ENCODE measurements at regions not wholly inside any gene's neighbourhood (a gene's known extent, or its start where the extent isn't known, plus 50 kb on each side); places are given as distances from the start of the nearest gene placed in this dataset.

DNA sequence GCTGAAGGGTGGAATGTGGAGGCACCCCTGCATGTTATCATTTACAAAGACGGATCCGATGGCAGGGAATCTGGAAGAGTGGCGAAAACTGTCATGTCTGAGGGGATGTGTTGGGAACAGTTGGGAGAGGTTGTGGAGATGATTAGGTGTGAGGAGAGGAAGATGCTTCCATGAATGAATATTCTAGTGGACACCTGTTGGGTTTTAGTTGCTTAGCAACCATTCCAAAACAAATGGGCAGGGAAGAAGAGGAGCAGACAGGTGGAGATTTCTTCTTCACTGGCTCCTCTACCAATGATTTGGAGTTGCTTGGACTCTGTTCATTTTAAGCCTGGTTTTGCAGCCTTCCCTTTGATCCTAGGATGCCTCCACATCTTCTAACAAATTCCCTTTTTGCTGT, 465.3 kb upstream of the CLINT1 start:
- no peak for DNase-seq

DNA sequence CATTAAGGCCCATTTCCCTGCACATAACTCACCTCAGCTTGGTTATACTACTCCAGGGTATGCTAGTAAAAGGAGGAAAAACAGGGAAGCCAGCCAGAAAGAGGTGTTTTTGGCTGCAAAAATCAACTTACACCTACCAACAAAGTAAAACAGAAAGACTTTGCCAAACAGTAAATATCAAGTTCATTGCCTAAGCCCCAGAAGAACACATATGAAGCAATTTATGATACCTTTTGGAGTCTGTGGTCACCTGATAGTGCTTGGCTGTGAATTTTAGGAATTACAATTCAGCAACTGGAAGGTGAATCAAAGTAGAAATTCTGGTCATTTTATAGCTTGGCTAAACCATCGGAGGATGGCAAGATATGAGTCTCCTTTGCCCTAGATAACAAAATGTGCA, 463.7 kb upstream of the CLINT1 start:
- no peak for DNase-seq

DNA sequence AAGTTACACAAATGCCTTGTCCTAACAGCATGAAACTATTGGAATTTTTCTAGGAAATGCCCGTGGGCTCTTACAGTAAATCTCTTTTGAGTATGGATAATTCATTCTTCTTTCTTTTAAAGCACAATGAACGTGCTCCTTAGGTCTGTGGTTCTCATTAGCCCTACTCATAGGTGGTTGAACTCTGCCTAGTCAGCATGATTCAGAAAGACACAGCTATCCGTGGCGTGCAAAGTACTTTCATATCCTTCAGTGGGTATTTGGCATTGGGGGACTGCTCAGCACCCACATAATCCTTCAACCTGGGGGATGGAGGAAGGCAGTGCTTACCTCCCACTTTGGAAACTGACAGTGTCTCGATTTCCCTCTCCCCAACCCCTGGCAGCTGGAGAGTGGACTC, 462.0 kb upstream of the CLINT1 start:
- no peak for DNase-seq

DNA sequence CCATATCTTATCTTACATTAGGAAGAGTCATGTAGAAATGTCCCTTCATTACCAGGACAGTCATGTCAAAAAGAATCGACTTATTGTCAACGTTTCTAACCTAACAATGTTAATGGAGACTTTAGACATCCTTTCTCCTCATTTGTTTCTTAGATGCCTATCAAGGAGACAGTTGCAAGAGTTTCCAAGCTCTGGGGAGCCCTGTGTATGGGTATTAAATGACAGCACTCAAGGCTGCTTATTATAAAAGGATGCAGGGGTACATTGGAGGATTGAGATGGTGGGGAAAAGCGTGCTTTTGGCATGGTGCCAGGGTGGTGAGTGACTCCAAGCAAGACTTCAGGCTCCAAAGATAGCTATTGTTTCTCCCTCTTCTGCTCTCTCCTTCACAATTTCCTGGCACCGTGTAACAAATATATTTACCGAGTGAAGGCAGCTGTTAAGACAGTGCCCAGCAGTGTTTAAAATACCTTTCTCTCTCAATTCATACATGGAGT, 461.3 kb upstream of the CLINT1 start:
- no peak for DNase-seq

DNA sequence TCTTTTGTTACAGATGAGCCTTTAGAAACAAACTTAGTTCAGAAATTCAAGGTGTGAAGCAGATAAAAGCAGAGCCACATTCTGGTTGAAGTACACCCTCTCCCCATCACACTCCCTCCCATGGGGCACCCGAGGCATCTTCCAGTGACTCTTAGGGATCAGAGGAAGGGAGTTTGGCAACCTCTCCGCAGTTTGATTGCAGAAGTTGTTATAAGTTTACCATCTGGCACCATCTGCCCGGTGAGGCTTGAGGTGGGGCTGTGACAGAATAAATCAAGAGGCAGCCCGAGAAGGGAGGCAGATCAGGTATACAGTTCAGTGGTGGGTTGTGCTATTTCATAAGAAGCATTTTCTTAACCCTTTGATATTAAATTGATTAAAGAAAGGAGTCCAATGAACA, 458.6 kb upstream of the CLINT1 start:
- DNase-seq = no peak

DNA sequence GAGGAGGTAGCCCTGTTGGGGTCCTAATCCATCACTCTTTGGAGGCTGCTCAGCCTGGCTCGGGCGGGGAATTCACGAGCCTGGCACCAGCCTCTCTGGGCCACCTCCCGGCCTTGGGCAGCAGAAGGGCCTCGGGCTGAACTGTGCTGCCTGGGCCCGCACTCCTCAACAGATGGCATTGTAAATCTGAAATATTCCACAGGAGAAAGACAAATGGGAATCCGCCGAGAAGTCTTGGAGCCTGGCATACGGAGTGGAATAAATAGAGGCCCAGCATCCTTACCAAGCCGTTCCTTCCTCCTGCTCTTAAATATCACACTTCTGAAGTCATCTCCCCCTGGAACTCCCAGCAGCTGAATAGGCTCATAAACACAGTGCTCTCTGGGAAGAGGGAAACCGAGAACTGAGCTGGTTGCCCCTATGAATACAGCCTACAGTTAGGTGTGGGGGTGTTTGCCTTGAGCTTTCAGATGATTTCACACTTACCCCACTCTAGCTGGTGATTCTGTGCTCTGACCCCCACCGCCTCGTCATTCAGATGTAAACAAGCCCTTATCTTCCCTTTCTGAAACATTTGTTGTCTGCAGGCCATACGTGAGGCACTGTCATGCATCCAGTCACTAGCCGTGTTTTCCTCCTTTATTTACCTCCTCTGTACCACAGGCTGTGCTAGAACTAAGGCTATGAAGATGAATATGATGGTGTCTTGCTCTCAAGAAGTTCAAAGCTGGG, 455.0 kb upstream of the CLINT1 start:
- DNase-seq = no peak

DNA sequence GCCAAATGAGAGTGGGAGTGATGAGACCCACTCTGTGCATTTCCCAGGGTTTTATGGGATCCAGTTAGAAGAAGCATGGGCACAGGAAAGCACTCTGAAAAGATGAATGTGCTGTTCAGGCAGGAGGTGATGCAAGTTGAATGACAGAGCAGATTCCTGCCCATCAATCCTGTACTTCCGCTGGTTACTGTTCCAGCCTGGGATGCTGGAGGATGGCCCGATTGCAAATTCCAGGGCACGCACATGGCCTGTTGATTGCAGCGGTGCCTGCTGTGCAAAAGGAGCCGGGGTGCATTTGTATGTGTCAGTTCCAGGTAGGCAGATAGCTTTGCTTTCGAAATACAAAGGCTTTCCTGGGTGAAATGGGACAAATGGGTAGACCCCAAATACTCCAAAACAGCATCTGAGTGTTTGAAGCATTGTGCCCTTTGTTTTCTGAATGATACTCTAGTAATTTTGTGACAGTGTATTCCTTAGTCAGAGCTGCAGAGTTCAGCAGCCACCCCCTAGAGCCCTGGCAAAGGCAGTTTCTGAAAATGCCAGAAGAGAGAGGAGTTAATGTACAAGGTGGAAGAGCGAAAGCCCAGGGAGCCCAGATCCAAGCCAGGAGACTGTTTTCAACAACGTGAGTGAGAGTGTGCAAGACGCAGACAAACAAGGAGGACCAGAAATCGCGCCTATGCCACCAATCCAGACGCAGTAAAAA, 454.2 kb upstream of the CLINT1 start:
- no peak for DNase-seq

DNA sequence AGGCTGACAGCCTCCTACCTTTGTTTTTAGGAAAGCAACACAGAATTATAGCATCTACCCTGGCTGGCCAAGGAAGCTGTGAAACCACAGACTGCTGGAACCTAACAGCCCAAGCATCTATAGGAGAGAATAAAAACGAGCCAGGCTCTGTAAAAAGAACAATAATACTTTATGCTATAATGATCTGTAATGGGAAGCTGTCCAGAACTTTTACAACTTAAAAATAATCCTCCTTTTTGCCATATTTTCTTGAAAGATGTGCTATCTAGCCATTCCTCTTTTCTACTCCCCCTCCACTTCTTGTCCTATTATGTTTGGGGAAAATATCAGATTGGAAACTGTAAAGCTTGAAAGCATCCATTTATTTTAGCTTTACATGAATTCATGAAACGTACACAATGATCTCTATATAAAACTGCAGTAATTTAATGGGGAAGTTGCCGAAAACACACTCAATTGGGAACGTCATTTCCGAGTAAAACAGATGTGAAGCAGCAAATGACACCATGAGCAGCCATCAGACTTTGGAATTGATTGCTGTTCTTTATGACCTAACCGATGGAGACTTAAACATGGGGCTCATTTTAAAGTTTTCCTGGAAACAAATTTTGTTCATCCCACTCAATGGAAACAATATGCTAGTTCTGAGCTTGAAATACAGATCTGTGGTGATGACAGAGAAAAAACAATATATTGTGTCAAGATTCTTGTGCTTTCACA, 450.3 kb upstream of the CLINT1 start:
- no peak for DNase-seq

DNA sequence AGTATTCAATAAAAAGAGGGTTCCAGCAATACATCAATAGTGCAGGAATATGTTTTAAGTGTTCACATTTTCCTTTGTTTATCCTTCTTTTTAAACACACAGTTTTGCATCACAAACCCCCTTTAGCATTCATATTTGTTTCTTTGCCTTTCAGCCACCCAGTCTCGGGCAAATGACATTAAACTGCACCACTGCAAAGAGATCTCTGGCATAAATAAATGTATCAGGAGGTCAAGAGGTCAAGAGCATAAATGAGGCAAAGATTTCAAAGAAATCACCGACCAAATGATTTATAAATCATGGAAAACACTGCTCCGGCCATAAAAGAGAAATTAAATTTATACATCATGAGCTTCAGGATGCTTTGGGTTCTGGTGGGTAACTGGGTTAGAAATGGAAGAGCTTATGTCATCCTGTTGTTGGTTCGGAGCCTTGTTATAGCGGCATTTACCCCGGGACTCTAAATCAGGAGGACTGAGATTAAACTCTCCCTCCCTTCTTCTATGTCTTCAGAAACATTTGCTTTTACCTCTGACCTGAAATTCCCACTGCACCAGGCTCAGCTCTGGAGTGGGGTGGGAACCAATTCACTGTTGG, 449.6 kb upstream of the CLINT1 start:
- no peak for DNase-seq

DNA sequence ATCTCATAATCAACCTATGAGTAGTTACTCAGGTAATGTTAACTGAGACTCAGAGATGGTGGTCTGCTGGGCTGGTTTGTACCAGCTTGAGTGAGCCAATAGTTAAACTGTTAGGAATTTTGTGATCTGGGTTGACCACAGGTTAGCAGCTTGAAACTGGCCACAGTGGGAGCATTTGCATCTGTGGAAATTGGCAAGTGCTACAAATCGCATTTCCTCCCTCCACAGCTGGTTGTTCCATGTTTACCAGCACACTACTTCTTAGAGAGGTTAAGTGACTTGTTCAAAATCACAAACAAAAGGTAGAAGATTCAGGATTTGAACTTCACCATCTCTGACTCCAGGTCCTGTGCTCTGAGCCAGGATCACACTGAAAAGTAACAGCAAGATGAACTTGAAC, 446.9 kb upstream of the CLINT1 start:
- DNase-seq = no peak

DNA sequence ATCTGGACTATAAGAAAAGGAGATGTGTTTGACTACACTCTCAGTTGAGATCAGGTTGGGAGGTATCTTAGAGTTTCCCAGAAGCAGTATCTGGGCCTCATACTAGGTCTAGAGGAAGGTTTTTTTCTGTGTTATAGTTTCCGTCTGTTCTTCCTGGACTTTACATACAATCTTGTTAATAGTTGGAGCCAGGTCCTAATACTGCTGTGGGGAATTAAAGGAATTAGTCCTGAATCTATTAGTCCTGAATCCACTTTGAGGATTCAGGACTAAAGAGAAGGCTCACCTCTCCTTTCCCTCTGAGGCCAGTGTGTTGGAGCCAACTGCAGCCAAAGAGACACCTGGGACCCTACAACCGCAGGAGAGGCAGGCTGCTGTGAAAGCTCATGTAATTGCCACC, 445.7 kb upstream of the CLINT1 start:
- DNase-seq = no peak

DNA sequence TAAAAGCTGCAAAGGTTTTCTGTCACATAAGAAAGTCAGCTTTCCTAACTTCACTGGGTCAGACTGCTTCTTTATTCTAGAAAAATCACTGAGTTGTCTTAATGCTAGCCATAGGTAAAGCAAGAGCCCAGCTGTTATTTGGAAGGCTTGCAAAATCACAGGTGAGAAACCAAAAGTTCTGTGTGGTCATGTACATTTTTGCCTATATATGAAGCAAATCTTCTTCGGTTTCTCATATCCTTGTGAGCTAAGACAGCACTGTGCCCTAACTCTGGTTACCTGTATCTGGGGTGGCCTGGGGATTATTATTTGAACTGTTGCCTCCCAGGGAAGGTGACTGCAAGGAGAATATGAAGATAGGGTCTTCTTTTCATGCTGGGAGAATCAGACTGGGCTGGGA, 444.9 kb upstream of the CLINT1 start:
- no peak for DNase-seq

DNA sequence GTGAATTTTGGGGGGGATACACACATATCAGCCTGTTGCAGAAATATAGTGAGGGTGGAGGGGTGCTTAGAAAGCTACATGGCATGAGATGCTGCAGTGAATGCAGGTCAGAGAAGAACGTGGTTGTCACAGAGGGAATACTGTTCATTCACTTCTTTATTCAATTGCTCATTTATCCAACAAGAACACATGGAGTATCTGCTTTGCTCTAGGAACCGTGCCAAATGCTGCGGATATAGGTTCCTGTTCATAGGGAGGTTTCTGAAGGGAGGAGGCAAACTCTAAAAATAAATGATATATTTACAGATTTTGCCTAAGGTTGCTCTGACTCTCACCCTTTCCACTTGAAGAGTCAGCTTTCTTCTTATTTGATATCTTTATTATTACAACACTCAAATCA, 444.3 kb upstream of the CLINT1 start:
- no peak for DNase-seq

DNA sequence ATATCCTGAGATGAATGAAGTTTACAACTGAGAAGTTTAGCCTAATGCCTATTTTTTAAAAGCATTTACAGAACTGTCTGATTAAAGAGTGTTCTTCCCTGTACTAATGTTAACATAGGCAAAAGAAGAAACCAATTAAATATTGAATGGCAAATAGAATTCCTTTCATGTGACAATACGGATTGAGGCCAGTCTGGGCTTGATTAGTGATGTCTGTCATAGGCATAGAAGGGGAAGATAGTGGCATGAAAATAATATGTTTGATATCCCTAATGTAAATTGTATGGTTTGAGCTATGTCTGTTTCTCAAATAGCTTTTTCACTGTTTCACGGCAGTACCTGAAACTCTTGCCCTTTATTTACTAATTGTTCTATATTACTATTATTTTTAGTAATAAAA, 443.1 kb upstream of the CLINT1 start:
- DNase-seq = no peak

DNA sequence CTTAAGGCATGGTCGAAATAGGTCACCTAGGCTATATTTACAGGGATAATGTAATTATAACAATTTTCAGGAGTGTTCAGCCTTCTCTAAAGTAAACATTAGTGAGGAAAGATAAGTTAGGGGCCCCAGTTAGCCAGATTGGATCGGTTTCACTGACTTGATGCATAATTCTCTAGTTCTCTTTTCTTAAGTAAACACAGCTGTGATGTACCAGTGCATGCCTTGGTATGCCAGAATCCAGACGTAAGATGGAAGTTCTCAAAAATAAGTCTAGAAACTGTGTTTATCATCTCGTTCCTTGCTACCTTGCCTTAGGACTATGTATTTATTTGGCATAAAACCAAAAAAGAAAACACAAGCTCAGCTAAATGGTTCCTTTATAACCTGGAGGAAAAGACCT, 442.2 kb upstream of the CLINT1 start:
- DNase-seq = no peak

DNA sequence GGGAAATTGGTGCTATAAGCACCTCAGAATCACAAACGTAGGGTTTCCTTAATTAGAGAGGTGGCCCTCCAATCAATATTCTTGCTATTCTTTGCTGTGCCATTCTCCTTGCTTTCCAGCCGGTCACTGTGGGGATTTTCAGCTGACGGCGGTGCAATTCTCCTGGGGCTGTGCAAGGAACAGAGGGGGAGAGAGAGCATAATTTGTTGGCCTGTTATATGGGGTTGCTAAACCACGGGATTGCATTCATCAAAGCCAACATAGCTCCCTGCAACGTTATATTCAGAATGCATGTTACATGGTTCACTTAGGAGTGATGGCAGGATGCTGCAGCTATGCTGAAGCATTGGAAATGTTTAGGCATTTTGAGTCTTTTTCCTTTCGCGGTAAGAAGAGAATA, 441.3 kb upstream of the CLINT1 start:
- DNase-seq = no peak

DNA sequence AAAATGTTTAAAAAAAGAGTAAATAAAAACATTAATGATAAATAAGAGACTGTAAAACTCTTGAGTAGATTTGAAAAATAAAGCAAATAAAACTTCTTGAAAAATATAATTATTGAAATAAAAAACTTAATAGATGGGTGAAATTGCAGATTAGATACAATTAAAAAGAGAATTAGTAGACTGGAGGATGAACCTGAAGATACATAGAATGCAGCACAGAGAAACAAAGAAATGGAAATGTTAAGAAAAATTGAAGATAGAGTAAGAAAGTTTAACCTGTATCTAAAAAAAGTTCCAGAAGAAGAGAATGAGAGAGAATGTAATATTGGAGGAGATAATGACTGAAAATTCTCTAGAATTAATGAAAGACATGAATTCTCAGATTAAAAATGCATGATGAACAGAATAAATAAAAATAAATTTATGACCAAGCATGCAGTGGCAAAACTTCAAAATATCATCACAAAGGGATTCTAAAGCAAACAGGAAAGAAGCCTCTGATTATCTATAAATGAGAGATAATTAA, 438.1 kb upstream of the CLINT1 start:
- no peak for DNase-seq

DNA sequence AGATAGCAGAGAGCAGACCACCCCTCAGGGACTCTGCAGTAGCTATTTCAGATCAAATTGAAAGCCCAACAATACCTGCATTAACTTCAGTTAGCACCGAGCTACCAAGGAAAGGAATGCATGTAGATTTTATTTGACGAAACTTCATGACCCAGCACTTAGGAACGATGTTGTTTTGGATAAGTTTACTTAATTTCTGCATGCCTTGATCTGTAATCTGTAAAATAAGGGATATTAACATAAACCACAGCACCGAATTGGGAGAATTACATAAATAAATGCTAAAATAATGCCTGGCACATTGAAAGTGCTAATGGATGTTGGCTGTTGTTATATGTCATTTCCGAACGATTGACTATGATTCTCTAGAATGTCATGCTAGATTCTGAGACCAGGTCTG, 435.8 kb upstream of the CLINT1 start:
- DNase-seq = no peak

DNA sequence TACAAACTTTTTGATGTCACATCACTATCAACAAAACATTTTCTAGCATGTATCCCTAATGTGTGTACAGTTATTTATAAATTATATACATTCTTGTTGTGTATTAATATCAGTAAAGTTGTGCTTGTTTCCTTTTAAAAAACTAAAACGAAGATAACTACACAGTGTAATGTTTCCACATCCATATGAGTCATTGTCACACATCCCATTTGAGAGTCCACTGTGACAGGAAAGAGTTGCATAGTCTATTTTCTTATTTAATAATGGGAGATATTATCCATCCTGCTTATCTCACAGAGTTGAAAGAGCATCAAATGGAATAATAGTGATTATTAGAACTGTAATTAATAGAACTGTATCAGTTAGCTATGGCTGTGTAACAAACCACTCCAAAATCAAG, 434.0 kb upstream of the CLINT1 start:
- no peak for DNase-seq

DNA sequence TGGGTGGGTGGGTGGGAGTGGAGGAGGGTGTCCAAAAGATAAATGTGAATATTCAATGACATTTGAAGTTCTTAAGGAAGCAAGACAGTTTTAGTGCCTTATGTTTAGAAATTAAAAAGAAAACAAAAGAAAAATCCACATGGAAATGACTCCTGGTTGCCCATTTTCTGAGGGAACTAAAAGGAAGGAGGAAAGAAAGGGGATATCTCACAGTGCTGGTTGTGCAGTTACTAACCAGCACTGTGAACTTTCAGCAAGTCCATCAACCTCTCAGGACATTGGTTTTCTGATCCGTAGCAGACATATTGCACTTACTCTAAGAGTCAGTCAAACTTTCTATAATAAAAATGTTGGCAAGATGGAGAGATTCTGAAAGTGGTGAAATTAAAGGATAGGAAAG, 431.0 kb upstream of the CLINT1 start:
- no peak for DNase-seq

DNA sequence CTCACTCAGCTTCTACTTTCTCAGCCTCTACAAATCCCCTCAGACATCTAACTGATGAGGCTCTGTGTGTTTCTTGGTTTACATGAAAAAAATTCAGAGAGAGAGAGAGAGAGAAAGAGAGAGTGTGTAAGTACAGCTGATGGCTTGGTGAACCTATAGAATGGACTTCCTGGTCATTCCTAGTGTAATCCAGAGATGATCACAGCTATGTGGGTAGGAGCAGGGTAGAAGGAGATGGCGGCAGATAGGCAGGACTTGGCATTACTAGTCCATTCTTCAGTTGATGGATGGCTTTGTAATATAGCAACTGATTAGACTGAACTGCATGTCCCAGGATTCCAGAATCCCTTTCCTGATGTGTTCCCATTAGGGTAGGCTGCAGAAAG, 429.3 kb upstream of the CLINT1 start:
- no peak for DNase-seq

DNA sequence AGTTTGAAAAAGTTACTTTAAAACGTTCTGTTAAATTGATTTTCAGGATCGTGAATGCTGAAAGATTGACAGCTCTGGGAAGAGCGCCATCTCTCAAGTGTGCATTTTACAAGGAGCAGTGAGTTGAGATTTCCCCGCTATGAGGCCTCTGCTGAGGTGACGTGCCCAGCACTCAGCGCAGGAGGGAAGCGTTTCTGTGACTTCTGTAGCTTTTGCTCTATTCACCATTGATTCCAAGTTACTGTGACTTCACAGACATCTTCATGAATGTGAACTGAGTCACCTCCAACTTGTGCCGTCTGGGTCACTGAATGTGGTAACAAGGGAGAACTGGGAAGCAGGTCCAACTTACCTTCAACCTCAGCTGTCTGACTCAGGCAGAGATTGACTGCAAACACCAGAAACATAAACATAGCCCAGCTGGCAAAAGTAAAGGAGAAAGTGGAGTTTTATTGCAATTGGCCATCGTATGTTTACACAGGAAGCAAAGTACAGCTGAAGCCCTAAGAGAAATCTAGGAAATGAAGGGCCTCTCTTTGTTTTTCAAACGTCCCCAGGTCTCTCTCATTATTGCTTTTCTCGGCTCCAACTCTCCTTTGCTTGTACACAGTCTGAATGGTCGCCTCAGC, 428.8 kb upstream of the CLINT1 start:
- DNase-seq = no peak

DNA sequence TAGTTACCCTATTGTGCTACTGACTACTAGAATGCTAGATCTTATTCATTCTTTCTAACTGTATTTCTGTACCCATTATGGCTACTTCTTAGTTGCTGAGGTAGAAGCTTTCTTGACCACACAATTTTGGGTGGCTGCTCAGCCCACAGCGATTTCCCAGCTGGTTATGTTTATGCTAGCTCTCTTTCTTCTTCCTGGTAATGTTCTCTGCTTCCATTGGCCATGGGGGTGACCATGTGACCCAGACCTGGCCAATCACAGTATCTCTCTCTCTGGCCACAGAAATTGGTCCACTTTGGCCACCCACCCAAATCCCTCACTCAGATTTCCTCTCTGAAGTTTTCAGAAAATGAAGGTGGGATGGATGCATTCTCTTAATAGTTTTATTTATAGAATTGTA, 427.9 kb upstream of the CLINT1 start:
- DNase-seq = no peak

All from activated CD8-positive, alpha-beta memory T cell treated with anti-CD3 and anti-CD28 coated beads for 24 hours (primary cell).